HG03457 (cell line): ENCODE measurements at regions not wholly inside any gene's neighbourhood (a gene's known extent, or its start where the extent isn't known, plus 50 kb on each side); places are given as distances from the start of the nearest gene placed in this dataset.
"Not testable (repeated sequence)": the region's sequence is repeated elsewhere in the genome, so short reads cannot be mapped to it uniquely, and the experiment has no call there.

Experiments
- ATAC-seq: cut with Tn5 transposase; IDR thresholded peaks from one replicate; pipeline ENCODE4 v1.9.1; 2021; ENCODE audit warnings: moderate number of reproducible peaks; ENCODE audit not compliant: unreplicated experiment

DNA sequence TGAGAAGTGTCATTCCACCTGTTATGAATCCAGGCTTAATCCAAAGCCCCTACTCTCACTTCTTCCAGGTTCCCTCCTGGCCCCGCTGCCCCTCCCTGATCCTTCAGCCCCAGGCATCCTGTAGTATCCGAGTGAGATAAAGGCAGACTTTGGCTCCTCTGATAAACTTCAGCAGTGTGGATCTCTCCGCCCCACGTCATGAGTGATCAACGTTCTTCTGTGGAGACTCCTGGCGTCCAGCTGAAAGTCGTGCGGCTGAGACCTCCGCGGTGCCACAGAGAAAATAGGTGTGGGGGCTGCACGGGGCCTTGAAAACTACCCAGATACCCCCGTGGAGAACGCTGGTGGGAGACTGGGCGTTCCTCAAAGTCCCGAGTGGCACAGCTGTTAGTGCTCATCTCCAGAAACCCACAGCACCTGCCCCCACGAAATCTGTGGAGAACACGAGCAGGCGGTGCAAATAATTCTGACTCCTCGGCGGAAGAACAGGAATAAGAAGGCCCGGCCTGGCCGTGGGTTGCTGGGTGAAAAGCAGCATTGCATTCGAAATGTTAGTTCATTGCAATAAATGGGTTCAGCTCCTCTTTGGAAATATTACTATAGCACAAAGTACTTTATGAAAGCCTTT lies 180.0 kb upstream of the RGS6 start:
- ATAC-seq, result no peak

GRCh38 chr14:71753126-71753830 lies 179.0 kb upstream of the RGS6 start:
- no peak for ATAC-seq

- ATAC-seq, result no peak
Measured at GRCh38 chr14:71753976-71754375, 178.3 kb upstream of the RGS6 start.

DNA sequence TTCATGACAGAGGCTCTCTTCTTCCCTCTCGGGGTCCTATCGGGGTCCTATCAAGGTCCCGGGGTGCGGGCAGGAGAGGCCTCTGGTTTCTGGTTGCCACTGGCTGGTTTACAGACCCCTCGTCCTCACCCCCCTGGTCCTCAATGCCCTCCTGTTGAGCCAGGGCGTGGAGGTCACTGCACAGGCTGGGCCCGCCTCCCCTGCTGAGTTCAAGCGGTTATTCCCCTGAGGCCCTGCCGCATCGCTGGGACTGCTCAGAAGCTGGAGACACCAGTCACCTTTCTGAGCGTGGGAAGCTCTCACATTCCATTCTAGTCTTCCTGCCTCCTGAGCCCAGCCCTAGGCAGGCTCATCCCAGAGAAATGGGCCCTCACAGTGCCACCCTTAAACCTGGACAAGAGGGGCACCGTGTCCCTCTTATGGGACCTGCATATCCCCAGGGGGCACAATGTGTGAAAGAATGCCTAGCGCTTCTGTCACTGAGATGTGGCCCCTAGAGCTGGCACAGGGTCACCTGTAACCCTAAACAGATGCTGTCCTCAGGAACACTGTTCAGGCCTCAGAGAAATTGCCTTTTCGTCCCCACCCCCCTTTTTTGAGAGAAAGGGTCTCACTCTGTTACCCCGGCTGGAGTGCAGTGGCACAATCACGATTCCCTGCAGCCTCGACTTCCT lies 177.7 kb upstream of the RGS6 start:
- no peak for ATAC-seq

DNA sequence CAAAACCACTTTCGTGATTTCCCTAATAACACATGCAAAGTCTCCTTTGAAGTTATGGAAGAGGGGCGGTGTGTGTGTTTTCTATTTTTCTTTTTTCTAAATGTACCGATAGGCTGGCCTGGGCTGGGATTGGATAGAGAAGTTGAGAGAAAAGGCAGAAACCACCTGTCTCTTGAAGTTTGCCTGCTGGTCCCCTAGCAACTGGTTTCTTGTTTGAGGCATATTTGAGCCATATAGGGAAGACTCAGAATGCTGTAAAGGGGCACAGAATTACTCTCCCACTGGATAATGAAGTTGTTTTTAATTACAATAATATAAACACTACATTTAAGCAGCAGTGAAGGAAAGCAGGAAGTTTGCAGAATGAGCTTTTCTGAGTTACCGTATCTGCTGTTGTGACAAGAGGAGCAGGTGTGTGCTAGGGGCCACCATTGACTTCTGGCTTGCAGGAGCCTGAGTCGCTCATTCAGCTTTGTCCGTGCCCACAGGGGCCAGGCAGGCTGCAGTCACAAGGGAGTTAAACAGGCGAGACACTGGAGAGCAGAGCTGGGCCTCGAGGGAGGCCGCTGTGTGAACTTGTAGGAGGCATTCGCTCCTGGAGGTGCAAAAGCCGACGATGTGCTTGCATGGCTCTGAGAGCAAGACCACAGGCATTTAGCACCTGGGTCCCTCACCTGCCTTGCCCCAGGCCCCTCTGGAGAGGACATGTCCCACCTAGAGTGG lies 173.8 kb upstream of the RGS6 start:
- no peak for ATAC-seq

- no peak for ATAC-seq
Measured at GRCh38 chr14:71762575-71762974, 169.7 kb upstream of the RGS6 start.

DNA sequence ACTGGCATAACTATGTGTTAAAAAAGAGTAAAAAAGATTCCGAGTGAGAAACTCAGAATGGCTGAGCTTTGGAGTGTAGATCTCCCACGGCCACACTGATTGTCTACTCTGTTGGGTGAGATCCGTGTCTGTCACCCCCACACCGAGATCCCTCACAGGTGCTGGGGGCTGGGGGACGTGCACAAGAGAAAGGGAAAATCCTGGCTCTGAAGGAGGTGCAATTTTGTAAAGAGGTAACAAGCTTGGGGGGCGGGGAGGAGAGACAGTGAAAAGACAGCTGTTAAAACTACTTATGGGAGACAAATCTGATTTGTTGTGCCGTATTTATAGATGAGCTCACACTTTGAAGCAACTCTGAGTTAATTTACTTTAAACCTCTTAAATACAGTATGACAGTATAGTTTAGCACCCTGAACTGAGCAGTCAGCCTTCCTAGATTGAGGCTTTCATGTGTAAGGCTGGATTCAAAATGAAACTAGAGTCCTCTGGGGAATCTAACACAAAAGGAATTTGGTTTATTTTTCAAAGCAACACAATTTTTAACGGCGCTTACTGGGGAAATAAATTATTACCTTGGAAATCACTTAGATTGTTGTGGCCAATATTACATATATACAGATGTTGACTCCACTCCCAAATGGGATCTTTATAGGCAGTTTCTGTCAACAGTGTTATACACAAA lies 167.4 kb upstream of the RGS6 start:
- ATAC-seq, result no peak

DNA sequence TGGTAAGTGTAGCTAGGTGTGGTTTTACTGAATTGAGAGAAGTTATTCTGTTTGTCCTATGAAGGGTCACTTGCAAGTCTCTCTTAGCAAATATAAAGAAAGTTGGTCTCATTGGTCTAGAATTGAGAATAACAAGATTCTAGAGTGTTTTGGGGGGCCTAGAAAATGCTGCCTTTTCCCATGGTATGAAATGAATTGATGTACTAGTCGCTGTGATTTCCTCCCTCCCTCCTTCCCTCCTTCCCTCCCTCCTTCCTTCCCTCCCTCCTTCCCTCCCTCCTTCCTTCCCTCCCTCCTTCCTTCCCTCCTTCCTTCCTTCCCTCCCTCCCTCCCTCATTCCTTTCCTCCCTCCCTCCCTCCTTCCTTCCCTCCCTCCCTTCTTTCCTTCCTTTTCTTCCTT lies 166.7 kb upstream of the RGS6 start:
- ATAC-seq, result no peak

- no peak for ATAC-seq
Measured at GRCh38 chr14:71770431-71770830, 161.8 kb upstream of the RGS6 start.

DNA sequence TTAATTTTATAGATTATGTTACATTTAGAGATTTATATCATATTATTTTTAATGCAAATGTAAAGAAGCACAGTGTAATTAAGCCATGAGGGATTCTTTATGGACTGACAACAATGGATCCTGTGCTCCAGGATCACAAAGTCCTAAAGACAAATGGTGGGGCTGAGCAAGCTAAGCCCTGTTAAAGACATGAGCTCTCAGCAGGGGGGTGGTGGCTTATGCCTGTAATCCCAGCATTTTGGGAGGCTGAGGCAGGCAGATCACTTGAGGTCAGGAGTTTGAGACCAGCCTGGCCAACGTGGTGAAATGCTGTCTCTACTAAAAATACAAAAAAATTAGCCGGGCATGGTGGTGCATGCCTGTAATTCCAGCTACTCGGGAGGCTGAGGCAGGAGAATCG lies 160.8 kb upstream of the RGS6 start:
- not testable (repeated sequence) for ATAC-seq

- not testable (repeated sequence) for ATAC-seq
Measured at GRCh38 chr14:71771996-71772395, 160.2 kb upstream of the RGS6 start.

GRCh38 chr14:71773898-71774481 lies 158.2 kb upstream of the RGS6 start:
- no peak for ATAC-seq

DNA sequence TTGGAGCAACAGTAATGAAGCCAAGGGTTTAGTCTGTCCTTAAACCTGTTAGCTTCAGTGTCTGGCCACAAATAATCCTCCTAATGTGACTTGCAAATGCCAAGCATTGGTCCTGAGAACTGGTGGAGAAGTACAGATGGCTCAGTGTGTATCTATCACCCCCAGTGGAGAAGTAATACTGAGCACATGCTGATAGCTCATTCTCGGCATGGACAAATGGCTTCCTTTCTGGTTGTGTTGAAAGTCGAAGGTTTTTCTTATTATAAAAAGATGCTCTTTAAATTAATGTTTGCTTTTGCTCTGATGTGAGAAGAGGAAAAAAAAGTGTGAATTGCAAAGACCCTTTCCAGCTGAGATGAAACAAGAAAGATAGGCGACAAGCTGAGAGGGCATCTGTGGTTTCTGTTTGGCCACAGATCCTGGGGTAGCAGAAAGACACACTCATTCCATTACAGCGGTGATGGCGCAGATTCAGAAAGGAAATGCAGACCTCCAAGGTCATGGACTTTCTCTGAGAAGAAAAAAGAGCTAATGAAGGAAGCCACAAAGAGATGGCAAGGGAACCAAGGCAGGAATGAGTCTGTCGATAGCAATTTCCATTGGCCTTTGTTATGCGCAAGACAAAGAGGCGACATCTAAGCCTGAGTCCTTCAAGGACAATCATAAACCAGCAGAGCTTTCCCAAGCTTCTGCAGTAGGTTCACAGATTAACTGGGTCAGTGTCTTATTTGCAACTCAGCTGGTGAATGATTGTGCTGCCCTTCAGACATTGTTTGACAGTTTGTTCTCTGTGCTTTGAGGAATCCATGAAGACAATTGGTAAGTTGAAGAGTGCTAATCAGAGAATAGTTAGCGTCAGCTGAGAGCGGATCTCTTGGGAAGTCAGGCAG lies 155.5 kb upstream of the RGS6 start:
- no peak for ATAC-seq

DNA sequence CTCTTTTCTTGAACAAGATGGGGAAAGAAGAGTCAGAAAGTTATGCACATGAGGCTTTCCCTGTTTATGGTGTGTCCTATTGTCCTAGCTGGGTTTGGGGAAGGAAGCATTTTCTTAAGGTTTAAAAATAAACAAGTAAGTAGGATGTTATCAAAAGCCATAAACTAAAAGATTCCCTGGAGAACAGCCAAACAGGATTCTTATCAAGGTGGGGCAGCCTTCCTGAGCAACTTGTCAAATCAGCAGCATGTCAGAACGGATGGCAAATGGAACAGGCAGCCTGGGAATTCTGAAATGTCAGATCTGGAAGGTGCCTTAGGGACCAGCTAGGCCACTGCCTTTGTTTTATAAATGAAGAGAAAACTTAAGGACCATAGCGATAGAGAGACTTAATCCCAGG lies 152.2 kb upstream of the RGS6 start:
- ATAC-seq, result no peak

DNA sequence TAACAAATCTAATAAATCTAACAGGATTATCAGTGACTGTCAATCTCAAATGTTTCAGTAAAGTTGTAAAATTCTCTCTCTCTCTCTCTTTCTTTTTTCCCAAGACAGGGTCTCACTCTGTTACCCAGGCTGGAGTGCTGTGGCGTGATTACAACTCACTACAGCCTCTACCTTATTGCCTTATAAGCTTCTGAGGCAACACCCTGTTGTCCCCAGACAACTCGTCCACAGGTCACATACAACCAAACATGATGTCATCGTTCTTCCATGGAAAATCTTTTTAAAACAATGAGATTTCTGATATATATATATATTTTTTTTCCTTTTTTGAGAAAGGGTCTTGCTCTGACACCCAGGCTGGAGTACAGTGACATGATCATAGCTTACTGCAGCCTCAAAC lies 151.4 kb upstream of the RGS6 start:
- no peak for ATAC-seq

- ATAC-seq, result no peak
Measured at GRCh38 chr14:71783088-71783487, 149.1 kb upstream of the RGS6 start.

DNA sequence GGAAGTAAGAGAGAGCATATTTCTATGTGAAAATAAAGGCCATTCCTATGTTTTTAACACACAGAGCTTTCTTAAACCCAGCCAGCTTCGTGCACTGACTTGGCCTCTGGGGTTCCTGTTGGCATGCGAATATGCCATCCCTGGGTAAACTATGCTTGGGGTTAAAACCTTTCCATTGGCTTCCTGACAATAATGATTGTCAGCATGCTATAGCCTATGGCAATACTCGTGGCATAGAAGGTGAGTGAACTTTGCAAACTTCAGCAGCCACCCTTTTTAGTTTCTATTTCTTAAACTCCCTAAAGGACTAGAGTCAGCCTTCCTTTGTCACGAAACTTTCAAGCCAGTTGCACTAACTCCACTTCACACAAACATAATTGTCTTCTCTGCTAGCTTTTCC lies 148.4 kb upstream of the RGS6 start:
- ATAC-seq, result no peak

DNA sequence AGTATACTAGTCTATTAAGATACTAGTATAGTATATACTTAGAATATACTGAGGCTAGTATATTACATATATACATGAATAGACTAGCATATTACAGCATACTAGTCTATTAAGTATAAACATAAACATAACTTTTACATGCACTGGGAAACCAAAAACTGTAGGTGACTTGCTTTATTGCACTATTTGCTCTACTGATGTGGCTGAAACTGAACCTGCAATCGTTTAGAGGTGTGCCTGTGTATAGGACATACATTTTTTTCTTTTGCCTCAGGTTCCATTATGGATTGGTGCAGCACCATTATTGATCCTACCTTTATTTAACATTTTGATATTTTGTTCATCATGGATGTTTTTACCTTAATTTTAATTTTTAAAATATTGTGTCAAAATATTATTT lies 143.2 kb upstream of the RGS6 start:
- ATAC-seq, result no peak

GRCh38 chr14:71799841-71800240 lies 132.4 kb upstream of the RGS6 start:
- no peak for ATAC-seq

DNA sequence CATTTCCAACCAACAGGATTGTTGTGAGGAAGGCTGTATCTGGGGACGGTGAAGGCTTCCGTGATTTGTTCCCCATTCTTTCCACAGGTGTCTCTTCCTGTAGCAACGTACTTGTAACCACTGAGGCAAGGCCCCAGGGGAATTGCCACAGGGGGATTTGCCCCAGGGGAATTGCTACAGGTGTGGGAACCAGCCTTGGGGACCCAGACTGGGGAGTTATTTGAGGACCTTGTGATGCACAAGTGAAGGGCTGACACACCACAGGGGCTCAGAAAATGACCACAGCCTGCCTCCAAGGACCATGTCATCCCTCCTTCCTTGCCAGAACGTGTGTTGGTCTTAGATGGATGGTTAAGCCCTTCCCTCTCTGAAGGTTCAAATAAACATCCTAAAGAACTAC lies 131.4 kb upstream of the RGS6 start:
- no peak for ATAC-seq
